HUES64 (cell line): ENCODE measurements at regions not wholly inside any gene's neighbourhood (a gene's known extent, or its start where the extent isn't known, plus 50 kb on each side); places are given as distances from the start of the nearest gene placed in this dataset.

Experiments used
- H3K27ac ChIP-seq: 2 replicates; pipeline ENCODE4 v1.7.0; 2013; ENCODE audit warnings: low read depth, low read length, inconsistent platforms
- H3K27me3 ChIP-seq: 2 replicates; pipeline ENCODE4 v1.6.1; 2013; ENCODE audit warnings: mild to moderate bottlenecking, low read length; ENCODE audit not compliant: insufficient read depth
- H3K36me3 ChIP-seq: 2 replicates; pipeline ENCODE4 v1.6.1; 2013; ENCODE audit warnings: mild to moderate bottlenecking, low read length; ENCODE audit not compliant: insufficient read depth
- H3K4me1 ChIP-seq: 2 replicates; pipeline ENCODE4 v1.6.1; 2013; ENCODE audit warnings: mild to moderate bottlenecking, low read length, moderate library complexity; ENCODE audit not compliant: insufficient read depth
- H3K4me3 ChIP-seq: 2 replicates; pipeline ENCODE4 v1.5.1; 2013; ENCODE audit warnings: mild to moderate bottlenecking, low read length, moderate library complexity
- H3K9ac ChIP-seq: 2 replicates; pipeline ENCODE4 v1.6.1; 2013; ENCODE audit warnings: mild to moderate bottlenecking, low read depth, low read length
- H3K9me3 ChIP-seq: 2 replicates; pipeline ENCODE4 v1.6.1; 2013; ENCODE audit warnings: low read depth, low read length; ENCODE audit not compliant: insufficient read depth
- WGBS: fragments of 150-250, 120-280 bp; methylation state at CpG from one replicate; pipeline ENCODE4 v1.1.7; 2013; ENCODE audit warnings: missing lambda C conversion rate; 5-methylcytosine and 5-hydroxymethylcytosine counted together

DNA sequence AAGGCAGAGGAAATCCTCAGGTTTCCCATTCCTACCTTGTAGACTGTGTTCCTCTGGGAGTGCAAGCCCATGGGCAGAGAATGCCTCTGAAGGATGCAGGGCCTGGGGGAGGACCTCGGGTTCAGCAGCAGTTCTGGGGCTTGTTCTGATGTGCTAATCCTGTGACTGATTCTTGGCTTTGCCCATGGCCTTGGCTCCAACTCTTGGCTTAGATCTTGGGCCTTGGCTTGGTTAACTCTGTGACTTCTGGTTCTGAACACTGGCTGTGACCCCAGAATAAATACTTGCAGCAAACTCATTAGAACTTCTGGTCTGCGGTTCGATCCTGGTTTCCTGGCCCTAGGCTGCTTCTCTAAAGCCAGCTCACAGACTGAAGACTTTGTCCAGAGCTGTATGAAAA is 366.9 kb upstream of the ZEB2 start:
- Histone ChIP-seq H3K27ac (no peak overlapping the region), H3K4me1 (no peaks in the 10 kb centered on the region), H3K4me3 (no peak overlapping the region), H3K27me3 (no peaks in the 10 kb centered on the region), H3K9ac (no peak overlapping the region), H3K36me3 (no peaks in the 10 kb centered on the region), H3K9me3 (no peaks in the 10 kb centered on the region)
- WGBS = 78% methylated on average over 3 of the region's 3 CpGs

- H3K4me1 ChIP-seq = peaks cover 10% of the 10 kb centered on the region
- no peaks in the 10 kb centered on the region for H3K9me3 ChIP-seq
- WGBS = 83% methylated on average over 8 of the region's 8 CpGs
- H3K27ac ChIP-seq = no peak overlapping the region
- no peak overlapping the region for H3K9ac ChIP-seq
- no peaks in the 10 kb centered on the region for H3K27me3 ChIP-seq
- no peaks in the 10 kb centered on the region for H3K36me3 ChIP-seq
- H3K4me3 ChIP-seq = no peak overlapping the region
Measured at GRCh38 chr2:144877893-144878292, 358.0 kb upstream of the ZEB2 start.

GRCh38 chr2:144876013-144876412 is 356.1 kb upstream of the ZEB2 start:
- no peak overlapping the region for H3K9ac ChIP-seq

DNA sequence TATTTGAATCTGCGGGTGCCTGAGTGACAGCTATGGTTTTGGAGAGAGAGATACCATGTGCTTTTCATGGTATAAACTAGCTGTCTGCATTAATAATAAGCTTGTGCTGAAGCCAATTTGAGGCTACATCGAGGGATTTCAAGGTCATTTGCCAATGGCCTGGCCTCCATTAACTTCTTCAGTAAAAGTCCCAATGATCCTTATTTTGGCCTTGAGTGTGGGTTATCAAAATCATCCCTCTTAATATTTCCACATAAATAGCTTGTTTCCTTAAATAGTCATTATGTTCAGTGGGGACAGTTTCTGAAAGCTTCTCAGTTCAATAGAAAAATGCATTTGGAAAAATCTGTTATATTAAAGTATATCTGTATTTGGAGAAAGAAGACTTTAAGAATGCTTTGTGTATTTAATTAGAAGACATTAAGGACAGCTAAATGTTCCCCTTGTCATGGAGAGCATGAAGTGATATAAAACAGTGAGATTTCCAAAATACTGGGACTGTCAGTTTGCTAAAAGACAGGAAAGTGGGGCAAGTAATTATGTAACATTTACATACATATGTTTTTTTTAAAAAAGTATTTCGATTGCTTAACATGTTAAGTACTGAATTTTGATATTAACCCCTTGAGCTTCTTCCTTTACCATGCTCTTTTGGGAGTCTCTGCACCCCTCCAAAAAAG is 355.5 kb upstream of the ZEB2 start:
- Histone ChIP-seq H3K36me3 (no peaks in the 10 kb centered on the region), H3K4me3 (no peak overlapping the region), H3K27ac (no peak overlapping the region), H3K9ac (no peak overlapping the region), H3K9me3 (no peaks in the 10 kb centered on the region), H3K4me1 (peaks cover 10% of the 10 kb centered on the region), H3K27me3 (no peaks in the 10 kb centered on the region)
- 87% methylated on average over 3 of the region's 3 CpGs for WGBS

More at GRCh38 chr2:144876013-144876412, 356.1 kb upstream of the ZEB2 start:
- Histone ChIP-seq H3K36me3 (no peaks in the 10 kb centered on the region), H3K27ac (no peak overlapping the region), H3K4me1 (peaks cover 10% of the 10 kb centered on the region), H3K9me3 (no peaks in the 10 kb centered on the region), H3K4me3 (no peak overlapping the region), H3K27me3 (no peaks in the 10 kb centered on the region)
- 96% methylated on average over 2 of the region's 4 CpGs for WGBS

DNA sequence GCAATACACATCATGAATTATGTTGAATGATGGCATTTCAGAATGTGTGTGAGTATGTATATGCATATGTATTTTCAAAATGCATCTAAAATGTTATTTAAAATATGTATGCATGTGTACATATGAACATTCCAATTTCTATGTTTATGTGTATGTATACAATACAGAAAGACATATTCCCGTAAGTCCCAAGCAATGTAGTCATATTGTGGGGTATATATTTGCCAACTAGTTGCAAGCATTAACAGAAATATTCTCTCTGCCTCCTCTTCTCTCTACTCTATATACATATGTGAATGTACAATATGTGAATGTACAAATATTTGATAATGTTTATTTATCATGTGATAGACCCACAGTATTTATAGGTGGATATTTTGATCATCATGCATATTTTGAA is 345.8 kb upstream of the ZEB2 start:
- no peak overlapping the region for H3K9ac ChIP-seq

GRCh38 chr2:144859716-144860115 is 339.8 kb upstream of the ZEB2 start:
- H3K36me3 ChIP-seq = no peaks in the 10 kb centered on the region
- 94% methylated on average over 3 of the region's 4 CpGs for WGBS
- no peak overlapping the region for H3K9ac ChIP-seq
- H3K4me3 ChIP-seq = no peak overlapping the region
- H3K27ac ChIP-seq = no peak overlapping the region
- H3K4me1 ChIP-seq = no peaks in the 10 kb centered on the region
- no peaks in the 10 kb centered on the region for H3K9me3 ChIP-seq
- H3K27me3 ChIP-seq = no peaks in the 10 kb centered on the region

More for the DNA sequence above, 345.8 kb upstream of the ZEB2 start:
- Histone ChIP-seq H3K27ac (no peak overlapping the region), H3K9me3 (no peaks in the 10 kb centered on the region), H3K4me1 (no peaks in the 10 kb centered on the region), H3K4me3 (no peak overlapping the region), H3K27me3 (no peaks in the 10 kb centered on the region), H3K36me3 (no peaks in the 10 kb centered on the region)
- no CpG with 5 or more reads among the region's 1 CpG for WGBS

- H3K4me3 ChIP-seq = no peak overlapping the region
- 87% methylated on average over 4 of the region's 4 CpGs for WGBS
Measured at GRCh38 chr2:144858211-144858610, 338.3 kb upstream of the ZEB2 start.

DNA sequence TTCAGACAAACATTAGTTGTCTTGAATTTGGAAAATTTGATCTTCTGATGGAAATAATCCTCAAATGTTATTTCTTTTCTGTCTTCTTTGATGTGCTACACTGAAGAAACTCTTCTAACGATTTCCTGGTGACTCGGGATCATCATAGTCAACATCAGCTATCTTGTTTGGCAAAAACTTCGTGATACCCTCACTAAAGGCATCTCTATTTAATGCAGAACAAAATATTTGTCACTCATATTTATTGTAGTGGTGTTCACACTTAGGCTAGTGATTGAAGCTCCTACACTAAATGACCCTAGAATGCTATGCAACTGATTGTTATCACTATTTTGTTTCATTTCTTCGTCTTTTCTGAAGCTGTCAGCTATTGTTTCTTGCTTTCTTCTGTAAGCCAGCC is 334.7 kb upstream of the ZEB2 start:
- WGBS = 95% methylated on average over 4 of the region's 4 CpGs
- Histone ChIP-seq H3K27ac (no peak overlapping the region), H3K9ac (no peak overlapping the region), H3K9me3 (no peaks in the 10 kb centered on the region), H3K27me3 (no peaks in the 10 kb centered on the region), H3K4me3 (no peak overlapping the region), H3K4me1 (peaks cover 10% of the 10 kb centered on the region; the same call in 1 of the 2 replicates), H3K36me3 (no peaks in the 10 kb centered on the region)

More at GRCh38 chr2:144858211-144858610, 338.3 kb upstream of the ZEB2 start:
- Histone ChIP-seq H3K36me3 (no peaks in the 10 kb centered on the region), H3K4me1 (no peaks in the 10 kb centered on the region), H3K27me3 (no peaks in the 10 kb centered on the region), H3K9ac (no peak overlapping the region), H3K9me3 (no peaks in the 10 kb centered on the region), H3K27ac (no peak overlapping the region)

DNA sequence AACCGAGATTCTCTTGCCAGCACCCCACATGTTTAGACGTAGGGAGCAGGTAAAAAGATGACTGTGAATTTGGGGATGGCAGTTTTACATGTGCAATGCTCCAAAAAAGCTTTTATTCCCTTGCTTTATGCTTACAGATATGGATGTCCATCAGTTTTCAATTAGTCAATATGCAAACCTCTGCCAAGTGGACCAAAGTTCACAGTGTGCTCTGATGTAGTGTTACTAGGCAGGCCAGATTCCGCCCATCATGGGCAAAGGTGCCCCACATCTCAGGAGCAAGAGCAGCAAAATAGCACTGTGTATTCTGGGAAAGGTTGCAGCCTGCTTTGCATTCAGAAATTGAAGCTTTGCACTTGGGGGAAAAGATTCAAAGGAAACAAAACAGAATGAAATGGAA is 329.7 kb upstream of the ZEB2 start:
- Histone ChIP-seq H3K27me3 (no peaks in the 10 kb centered on the region), H3K9ac (no peak overlapping the region), H3K4me3 (no peak overlapping the region), H3K27ac (no peak overlapping the region), H3K4me1 (peaks cover 10% of the 10 kb centered on the region; the same call in 1 of the 2 replicates), H3K9me3 (no peaks in the 10 kb centered on the region), H3K36me3 (no peaks in the 10 kb centered on the region)
- WGBS = 94% methylated on average over 3 of the region's 3 CpGs

DNA sequence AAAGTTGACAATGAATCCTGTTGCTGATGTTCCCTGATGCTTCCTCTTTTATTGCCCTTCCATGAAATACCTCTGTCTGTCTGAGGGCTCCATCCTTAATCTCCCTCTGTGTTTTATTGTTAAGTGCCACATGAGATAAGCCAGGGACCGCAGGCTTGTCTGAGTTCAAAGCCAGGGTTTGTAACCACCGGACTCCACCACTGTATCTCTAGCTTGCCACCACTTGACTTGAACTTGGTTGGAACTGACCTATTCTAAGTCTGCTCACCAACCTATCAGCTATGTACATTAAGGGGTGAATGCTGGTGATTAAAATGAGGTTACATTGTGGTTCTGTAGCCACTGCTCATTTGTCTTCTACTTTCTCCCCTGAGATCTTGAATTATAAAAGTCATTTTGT is 328.5 kb upstream of the ZEB2 start:
- H3K4me1 ChIP-seq = peaks cover 10% of the 10 kb centered on the region; the same call in 1 of the 2 replicates
- no peaks in the 10 kb centered on the region for H3K36me3 ChIP-seq
- 93% methylated on average over 2 of the region's 2 CpGs for WGBS
- no peaks in the 10 kb centered on the region for H3K9me3 ChIP-seq
- H3K27me3 ChIP-seq = no peaks in the 10 kb centered on the region
- no peak overlapping the region for H3K4me3 ChIP-seq
- H3K9ac ChIP-seq = no peak overlapping the region
- H3K27ac ChIP-seq = no peak overlapping the region

- Histone ChIP-seq H3K27me3 (no peaks in the 10 kb centered on the region), H3K9me3 (no peaks in the 10 kb centered on the region), H3K4me3 (no peak overlapping the region), H3K36me3 (no peaks in the 10 kb centered on the region), H3K9ac (no peak overlapping the region), H3K4me1 (peaks cover 10% of the 10 kb centered on the region; the same call in 1 of the 2 replicates), H3K27ac (no peak overlapping the region)
- 91% methylated on average over 5 of the region's 5 CpGs for WGBS
Measured at GRCh38 chr2:144847347-144848080, 327.6 kb upstream of the ZEB2 start.
